ENCODE measurements at regions not wholly inside any gene's neighbourhood (a gene's known extent, or its start where the extent isn't known, plus 50 kb on each side); places are given as distances from the start of the nearest gene placed in this dataset.

DNA sequence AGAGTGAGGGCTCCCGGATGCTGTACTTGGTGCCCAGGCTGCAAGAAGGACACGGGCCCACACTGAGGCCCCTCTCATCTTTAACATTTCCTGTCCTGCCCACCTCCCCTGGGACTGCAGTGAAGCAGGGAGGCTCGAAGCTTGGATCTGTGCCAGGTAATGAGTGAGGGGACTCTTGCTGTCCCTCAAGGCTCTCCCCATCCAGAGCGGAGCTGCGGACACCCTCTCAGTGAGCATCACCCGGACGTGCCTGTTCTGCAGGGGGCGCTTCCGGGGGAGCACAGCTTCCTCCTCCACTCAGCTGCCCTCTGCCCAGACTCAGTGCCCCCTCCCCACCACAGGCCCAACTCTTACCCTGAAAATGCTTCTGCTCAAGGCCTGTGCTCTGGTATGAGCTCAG lies 150.0 kb upstream of the MYCN start:
- H3K27me3 ChIP-seq (ENCODE audit: insufficient read depth, low read length), result no peaks in the 10 kb centered on the region
- no peaks in the 10 kb centered on the region for H3K79me2 ChIP-seq (ENCODE audit: insufficient read depth, low read length)
- DNase-seq (ENCODE audit: low read depth), result no peak
- H3K4me1 Mint-ChIP-seq (ENCODE audit: low read depth, unreplicated experiment), result no peaks in the 10 kb centered on the region
- H3K9me3 ChIP-seq (ENCODE audit: insufficient read depth, low read depth, low read length), result no peaks in the 10 kb centered on the region
- H3K9me3 Mint-ChIP-seq (ENCODE audit: unreplicated experiment), result no peaks in the 10 kb centered on the region
- H3K4me2 ChIP-seq (ENCODE audit: low read length), result no peak overlapping the region
- no peaks in the 10 kb centered on the region for H4K20me1 ChIP-seq (ENCODE audit: insufficient read depth, low read length)
- H3K4me3 Mint-ChIP-seq (ENCODE audit: unreplicated experiment), result no peak overlapping the region
- no peaks in the 10 kb centered on the region for H3K36me3 ChIP-seq (ENCODE audit: insufficient read depth, low read length)
- H3K4me1 ChIP-seq (ENCODE audit: insufficient read depth, low read length), result no peaks in the 10 kb centered on the region
- no peak overlapping the region for H3K4me3 ChIP-seq (ENCODE audit: insufficient read depth, low read depth, low read length)
- H3K27me3 Mint-ChIP-seq (ENCODE audit: low read depth, unreplicated experiment), result peaks cover 25% of the 10 kb centered on the region
- H3K27ac Mint-ChIP-seq (ENCODE audit: unreplicated experiment), result no peak overlapping the region
- TF ChIP-seq CTCF (IDR thresholded peaks at IDR 0.05; ENCODE audit: insufficient read depth, low read depth, low read length), result no peak
- TF ChIP-seq EZH2 (IDR thresholded peaks at IDR 0.05; ENCODE audit: insufficient read depth, low read length), result no peak
- H2AFZ ChIP-seq (ENCODE audit: low read depth, low read length), result no peak overlapping the region
- no peak overlapping the region for H3K27ac ChIP-seq (ENCODE audit: low read depth, low read length)
- H3K9ac ChIP-seq (ENCODE audit: low read length), result no peak overlapping the region
- FAIRE-seq, result no peak
- H3K36me3 Mint-ChIP-seq (ENCODE audit: low read depth, unreplicated experiment), result no peaks in the 10 kb centered on the region

DNA sequence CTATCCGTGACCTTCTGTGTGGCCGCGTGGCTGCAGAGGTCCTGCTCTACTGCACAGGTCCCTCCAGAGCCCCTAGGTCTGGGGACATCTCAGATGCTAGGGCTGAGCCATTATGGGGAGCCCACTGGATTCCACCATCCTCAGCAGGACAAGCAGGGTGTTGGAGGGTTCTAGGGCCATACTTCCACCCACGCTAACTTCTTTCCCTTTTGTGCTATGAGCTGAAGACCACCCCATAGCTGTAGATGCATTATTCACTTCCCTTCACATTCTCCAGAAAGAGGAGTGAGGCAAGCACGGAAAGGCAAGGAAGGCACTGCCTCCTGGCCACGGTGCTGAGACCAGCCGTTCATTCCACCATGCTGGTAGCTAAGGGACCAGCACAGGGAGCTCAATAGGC lies 149.5 kb upstream of the MYCN start:
- Mint-ChIP-seq H3K4me3 (ENCODE audit: unreplicated experiment) (no peak overlapping the region), H3K4me1 (ENCODE audit: low read depth, unreplicated experiment) (no peaks in the 10 kb centered on the region), H3K27me3 (ENCODE audit: low read depth, unreplicated experiment) (peaks cover 22% of the 10 kb centered on the region), H3K36me3 (ENCODE audit: low read depth, unreplicated experiment) (no peaks in the 10 kb centered on the region), H3K9me3 (ENCODE audit: unreplicated experiment) (no peaks in the 10 kb centered on the region), H3K27ac (ENCODE audit: unreplicated experiment) (no peak overlapping the region)
- FAIRE-seq, result no peak
- H3K79me2 ChIP-seq (ENCODE audit: insufficient read depth, low read length), result no peaks in the 10 kb centered on the region
- no peak for DNase-seq (ENCODE audit: low read depth)
- H3K36me3 ChIP-seq (ENCODE audit: insufficient read depth, low read length), result no peaks in the 10 kb centered on the region
- no peak overlapping the region for H3K4me3 ChIP-seq (ENCODE audit: insufficient read depth, low read depth, low read length)
- H3K27me3 ChIP-seq (ENCODE audit: insufficient read depth, low read length), result peaks cover 2% of the 10 kb centered on the region
- TF ChIP-seq CTCF (IDR thresholded peaks at IDR 0.05; ENCODE audit: insufficient read depth, low read depth, low read length) (no peak), EZH2 (IDR thresholded peaks at IDR 0.05; ENCODE audit: insufficient read depth, low read length) (no peak)
- no peak overlapping the region for H3K4me2 ChIP-seq (ENCODE audit: low read length)
- no peak overlapping the region for H3K9ac ChIP-seq (ENCODE audit: low read length)
- H3K27ac ChIP-seq (ENCODE audit: low read depth, low read length), result no peak overlapping the region
- H3K4me1 ChIP-seq (ENCODE audit: insufficient read depth, low read length), result no peaks in the 10 kb centered on the region
- H2AFZ ChIP-seq (ENCODE audit: low read depth, low read length), result no peak overlapping the region
- H3K9me3 ChIP-seq (ENCODE audit: insufficient read depth, low read depth, low read length), result no peaks in the 10 kb centered on the region
- no peaks in the 10 kb centered on the region for H4K20me1 ChIP-seq (ENCODE audit: insufficient read depth, low read length)

DNA sequence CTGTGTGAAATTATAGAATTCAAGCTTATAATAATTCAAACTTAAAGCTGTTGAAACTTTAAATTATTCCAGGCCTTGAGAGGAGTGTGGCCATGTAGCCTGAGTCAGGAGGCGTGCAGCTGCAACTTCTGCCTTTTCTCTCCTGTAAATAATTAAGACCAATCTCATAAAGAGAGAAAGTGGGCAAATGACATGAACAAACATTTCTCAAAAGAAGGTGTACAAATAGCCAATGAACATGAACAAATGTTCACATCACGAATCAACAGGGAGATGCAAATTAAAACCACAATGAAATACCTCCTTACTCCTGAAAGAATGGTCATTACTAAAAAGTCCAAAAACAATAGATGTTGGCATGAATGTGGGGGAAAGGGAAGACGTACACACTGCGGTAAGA lies 149.1 kb upstream of the MYCN start:
- peaks cover 2% of the 10 kb centered on the region for H3K27me3 ChIP-seq (ENCODE audit: insufficient read depth, low read length)
- Mint-ChIP-seq H3K9me3 (ENCODE audit: unreplicated experiment) (no peaks in the 10 kb centered on the region), H3K27me3 (ENCODE audit: low read depth, unreplicated experiment) (peaks cover 25% of the 10 kb centered on the region), H3K4me1 (ENCODE audit: low read depth, unreplicated experiment) (no peaks in the 10 kb centered on the region), H3K36me3 (ENCODE audit: low read depth, unreplicated experiment) (no peaks in the 10 kb centered on the region), H3K4me3 (ENCODE audit: unreplicated experiment) (no peak overlapping the region), H3K27ac (ENCODE audit: unreplicated experiment) (no peak overlapping the region)
- H3K27ac ChIP-seq (ENCODE audit: low read depth, low read length), result no peak overlapping the region
- no peak overlapping the region for H3K4me2 ChIP-seq (ENCODE audit: low read length)
- H4K20me1 ChIP-seq (ENCODE audit: insufficient read depth, low read length), result no peaks in the 10 kb centered on the region
- FAIRE-seq (no peak), DNase-seq (ENCODE audit: low read depth) (no peak)
- no peaks in the 10 kb centered on the region for H3K9me3 ChIP-seq (ENCODE audit: insufficient read depth, low read depth, low read length)
- H3K4me1 ChIP-seq (ENCODE audit: insufficient read depth, low read length), result no peaks in the 10 kb centered on the region
- no peak overlapping the region for H3K9ac ChIP-seq (ENCODE audit: low read length)
- H3K79me2 ChIP-seq (ENCODE audit: insufficient read depth, low read length), result no peaks in the 10 kb centered on the region
- no peaks in the 10 kb centered on the region for H3K36me3 ChIP-seq (ENCODE audit: insufficient read depth, low read length)
- no peak overlapping the region for H2AFZ ChIP-seq (ENCODE audit: low read depth, low read length)
- TF ChIP-seq EZH2 (IDR thresholded peaks at IDR 0.05; ENCODE audit: insufficient read depth, low read length), result no peak
- no peak overlapping the region for H3K4me3 ChIP-seq (ENCODE audit: insufficient read depth, low read depth, low read length)

Data from astrocyte (in vitro differentiated cells and primary cell).